GM19351 (cell line): ENCODE measurements at regions not wholly inside any gene's neighbourhood (a gene's known extent, or its start where the extent isn't known, plus 50 kb on each side); places are given as distances from the start of the nearest gene placed in this dataset.

Experiments
- ATAC-seq: cut with Tn5 transposase; IDR thresholded peaks from one replicate; pipeline ENCODE4 v1.9.1; 2021; ENCODE audit warnings: mild to moderate bottlenecking, moderate library complexity; ENCODE audit not compliant: unreplicated experiment

GRCh38 chr15:88321271-88321670 lies 64.7 kb upstream of the NTRK3 start:
- no peak for ATAC-seq

- ATAC-seq = no peak
Measured at GRCh38 chr15:88316586-88316985, 60.0 kb upstream of the NTRK3 start.

GRCh38 chr15:88315221-88315878 lies 58.8 kb upstream of the NTRK3 start:
- no peak for ATAC-seq

GRCh38 chr15:88312941-88313579 lies 56.5 kb upstream of the NTRK3 start:
- no peak for ATAC-seq

- no peak for ATAC-seq
Measured at GRCh38 chr15:88309363-88309762, 52.8 kb upstream of the NTRK3 start.

- no peak for ATAC-seq
Measured at GRCh38 chr15:88307344-88307743, 50.8 kb upstream of the NTRK3 start.
